Calu3 (cell line): ENCODE measurements at regions not wholly inside any gene's neighbourhood (a gene's known extent, or its start where the extent isn't known, plus 50 kb on each side); places are given as distances from the start of the nearest gene placed in this dataset.

Experiments used
- BruUV-seq: library from RNA; stranded (reverse); fragments of 400-500 nt; replicated peaks from 2 replicates; lab custom pipeline; 2021; lab: Mats Ljungman, UMichigan
- CTCF ChIA-PET: fragments of 300-600 bp; sonication (Branson Sonifier 250); formaldehyde crosslinking; loops from one replicate; lab custom pipeline; 2022; ENCODE audit warnings: antibody characterized with exemption; lab: Charles Lee
- DNase-seq: peaks from one replicate; pipeline ENCODE4 v3.0.0; 2022
- H3K27ac Mint-ChIP-seq: one replicate; pipeline ENCODE4 v1.8.0; 2022; ENCODE audit warnings: mixed read lengths; ENCODE audit not compliant: unreplicated experiment
- H3K27me3 Mint-ChIP-seq: one replicate; pipeline ENCODE4 v1.8.0; 2022; ENCODE audit warnings: mixed read lengths; ENCODE audit not compliant: unreplicated experiment
- H3K36me3 Mint-ChIP-seq: one replicate; pipeline ENCODE4 v1.8.0; 2022; ENCODE audit warnings: mild to moderate bottlenecking, moderate library complexity, mixed read lengths; ENCODE audit not compliant: insufficient read depth, unreplicated experiment
- H3K4me1 Mint-ChIP-seq: one replicate; pipeline ENCODE4 v1.8.0; 2022; ENCODE audit warnings: mild to moderate bottlenecking, low read depth, mixed read lengths; ENCODE audit not compliant: unreplicated experiment
- H3K4me3 Mint-ChIP-seq: one replicate; pipeline ENCODE4 v1.8.0; 2022; ENCODE audit warnings: mild to moderate bottlenecking, low read depth, moderate library complexity, mixed read lengths; ENCODE audit not compliant: unreplicated experiment
- H3K9me3 Mint-ChIP-seq: one replicate; pipeline ENCODE4 v1.8.0; 2022; ENCODE audit warnings: low read depth, mixed read lengths; ENCODE audit not compliant: unreplicated experiment
- CTCF ChIP-seq: fragments of 200-600 bp; IDR thresholded peaks from one replicate; pipeline ENCODE4 v1.8.0; 2022; ENCODE audit warnings: antibody characterized with exemption; ENCODE audit not compliant: unreplicated experiment
- intact Hi-C: fragments of 100-400 bp; cut with micrococcal nuclease; formaldehyde crosslinking; loops from one replicate; pipeline ENCODE4 v1.10.0; 2022; ENCODE audit not compliant: unreplicated experiment

- BruUV-seq = no TSS peak
- CTCF ChIA-PET = no interaction called here
- H3K27ac Mint-ChIP-seq = no peak overlapping the region
- H3K36me3 Mint-ChIP-seq = no peaks in the 10 kb centered on the region
- H3K9me3 Mint-ChIP-seq = no peaks in the 10 kb centered on the region
- intact Hi-C loops = no loop called here
- peaks cover 7% of the 10 kb centered on the region for H3K4me1 Mint-ChIP-seq
- no peak overlapping the region for H3K4me3 Mint-ChIP-seq
- no peak for DNase-seq
- H3K27me3 Mint-ChIP-seq = peaks cover 46% of the 10 kb centered on the region
- TF ChIP-seq CTCF = no peak
Observed at GRCh38 chr7:131950758-131951157, 394.3 kb upstream of the PODXL start.

DNA sequence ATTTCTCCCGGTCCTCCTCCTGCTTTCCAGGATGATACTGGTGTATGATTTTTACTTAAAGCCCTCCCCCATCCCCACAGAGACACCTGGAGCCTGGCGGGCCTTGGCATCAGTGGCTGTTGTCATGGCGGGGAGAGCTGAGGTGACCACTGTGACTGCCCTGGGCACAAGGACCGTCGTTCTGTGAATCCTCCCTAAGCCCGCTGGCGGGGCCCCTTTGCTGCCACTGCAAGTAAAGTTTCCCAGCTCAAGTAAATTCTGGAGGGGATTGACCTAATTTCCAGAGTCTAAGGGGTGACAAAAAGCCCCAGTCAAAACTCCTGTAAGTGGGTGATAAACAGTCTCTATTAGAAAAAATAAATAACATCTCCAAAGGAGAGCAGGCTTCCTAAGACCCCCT lies 393.2 kb upstream of the PODXL start:
- no peak overlapping the region for H3K27ac Mint-ChIP-seq

GRCh38 chr7:131948434-131949053 lies 392.1 kb upstream of the PODXL start:
- no peaks in the 10 kb centered on the region for H3K9me3 Mint-ChIP-seq
- intact Hi-C loops = loop anchor here (2.0 to 5.0 kb wide), 2 partner anchors 204 to 302 kb away; no protein-coding TSS in a partner anchor
- no peak overlapping the region for H3K27ac Mint-ChIP-seq
- CTCF ChIA-PET = no interaction called here
- DNase-seq = no peak
- peaks cover 7% of the 10 kb centered on the region for H3K4me1 Mint-ChIP-seq
- TF ChIP-seq CTCF = no peak
- no TSS peak for BruUV-seq
- no peaks in the 10 kb centered on the region for H3K36me3 Mint-ChIP-seq
- no peak overlapping the region for H3K4me3 Mint-ChIP-seq
- H3K27me3 Mint-ChIP-seq = peaks cover 55% of the 10 kb centered on the region

More for the DNA sequence above, 393.2 kb upstream of the PODXL start:
- intact Hi-C loops = loop anchor here (2.0 to 5.0 kb wide), 2 partner anchors 203 to 301 kb away; no protein-coding TSS in a partner anchor
- no peaks in the 10 kb centered on the region for H3K36me3 Mint-ChIP-seq
- CTCF ChIA-PET = no interaction called here
- H3K27me3 Mint-ChIP-seq = peaks cover 46% of the 10 kb centered on the region
- no TSS peak for BruUV-seq
- H3K4me1 Mint-ChIP-seq = peaks cover 7% of the 10 kb centered on the region
- DNase-seq = no peak
- TF ChIP-seq CTCF = no peak
- no peaks in the 10 kb centered on the region for H3K9me3 Mint-ChIP-seq
- H3K4me3 Mint-ChIP-seq = no peak overlapping the region

- Mint-ChIP-seq H3K9me3 (no peaks in the 10 kb centered on the region), H3K27ac (no peak overlapping the region), H3K36me3 (no peaks in the 10 kb centered on the region), H3K4me1 (peaks cover 7% of the 10 kb centered on the region), H3K4me3 (no peak overlapping the region), H3K27me3 (peaks cover 64% of the 10 kb centered on the region)
- CTCF ChIA-PET = no interaction called here
- intact Hi-C loops = loop anchor here (2.0 to 5.0 kb wide), 2 partner anchors 205 to 303 kb away; no protein-coding TSS in a partner anchor
- DNase-seq = no peak
- no peak for TF ChIP-seq CTCF
- BruUV-seq = no TSS peak
Observed at GRCh38 chr7:131947661-131948060, 391.2 kb upstream of the PODXL start.
